ENCODE measurements at regions not wholly inside any gene's neighbourhood (a gene's known extent, or its start where the extent isn't known, plus 50 kb on each side); places are given as distances from the start of the nearest gene placed in this dataset.
A peak's percentile ranks its signal among the peaks of the same experiment; 100 is the strongest.

DNA sequence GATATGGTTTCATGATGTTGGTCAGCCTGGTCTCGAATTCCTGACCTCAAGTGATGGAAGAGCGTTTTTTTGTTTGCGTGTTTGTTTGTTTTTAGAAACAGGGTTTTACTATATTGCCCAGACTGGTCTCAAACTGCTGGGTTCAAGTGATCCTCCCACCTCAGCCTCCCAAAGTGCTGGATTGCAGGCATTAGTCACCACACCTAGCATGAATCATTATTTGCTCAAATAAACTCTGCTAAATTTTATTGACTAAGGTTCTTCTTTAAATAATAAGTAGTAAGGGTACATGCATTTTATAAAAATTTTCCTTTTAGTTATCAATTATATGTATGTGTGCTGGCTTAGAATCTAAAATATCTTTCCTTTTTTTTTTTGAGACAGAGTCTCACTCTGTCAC lies 52.9 kb downstream of the ZBTB9 start:
- Histone ChIP-seq H2AFZ (ENCODE audit: insufficient read depth, low read depth, low read length, poor library complexity, severe bottlenecking) (no peak overlapping the region), H3K4me2 (replicated peaks; ENCODE audit: low read depth, low read length, poor library complexity, severe bottlenecking) (no peak overlapping the region), H3K27ac (ENCODE audit: low read length in 2 of 2) (no peak overlapping the region), H4K20me1 (ENCODE audit: control insufficient read depth, insufficient read depth, low read length, poor library complexity, severe bottlenecking) (no peaks in the 10 kb centered on the region), H3K4me1 (ENCODE audit: control insufficient read depth in 2 of 2, insufficient read depth in 2 of 2, low read length in 2 of 2) (peaks cover 13 to 16% of the 10 kb centered on the region in 2 donors), H3K9me3 (ENCODE audit: control extremely low read depth in 1 of 3, control insufficient read depth in 2 of 3, insufficient read depth in 1 of 3, low read length in 2 of 3) (no peaks in the 10 kb centered on the region), H3K27me3 (replicated peaks in 1 of 4; ENCODE audit: control extremely low read depth in 1 of 4, control insufficient read depth in 3 of 4, insufficient read depth in 4 of 4, low read length in 3 of 4) (peaks cover 0 to 7% (median under 1%) of the 10 kb centered on the region in 4 experiments), H3K9ac (ENCODE audit: low read length) (no peak overlapping the region), H3K36me3 (replicated peaks in 1 of 2; ENCODE audit: control extremely low read depth in 1 of 2, control insufficient read depth in 1 of 2, extremely low read depth in 1 of 2, insufficient read depth in 2 of 2, low read length in 1 of 2) (no peaks in the 10 kb centered on the region), H3K79me2 (ENCODE audit: control insufficient read depth, insufficient read depth, low read length) (no peaks in the 10 kb centered on the region), H3K4me3 (ENCODE audit: control extremely low read depth in 1 of 5, extremely low read depth in 1 of 5, insufficient read depth in 1 of 5, low read depth in 2 of 5, low read length in 4 of 5) (no peak overlapping the region)
- CTCF ChIA-PET: no interaction called here
- H3K9me3 Mint-ChIP-seq (ENCODE audit: insufficient read depth): no peaks in the 10 kb centered on the region
- peaks cover 13% of the 10 kb centered on the region for H3K4me1 Mint-ChIP-seq
- peaks cover 12% of the 10 kb centered on the region for H3K27me3 Mint-ChIP-seq
- WGBS (ENCODE audit: insufficient coverage): 100% methylated on average over 1 of the region's 3 CpGs
- no peak overlapping the region for H3K27ac Mint-ChIP-seq
- TF ChIP-seq, protein P1, sequence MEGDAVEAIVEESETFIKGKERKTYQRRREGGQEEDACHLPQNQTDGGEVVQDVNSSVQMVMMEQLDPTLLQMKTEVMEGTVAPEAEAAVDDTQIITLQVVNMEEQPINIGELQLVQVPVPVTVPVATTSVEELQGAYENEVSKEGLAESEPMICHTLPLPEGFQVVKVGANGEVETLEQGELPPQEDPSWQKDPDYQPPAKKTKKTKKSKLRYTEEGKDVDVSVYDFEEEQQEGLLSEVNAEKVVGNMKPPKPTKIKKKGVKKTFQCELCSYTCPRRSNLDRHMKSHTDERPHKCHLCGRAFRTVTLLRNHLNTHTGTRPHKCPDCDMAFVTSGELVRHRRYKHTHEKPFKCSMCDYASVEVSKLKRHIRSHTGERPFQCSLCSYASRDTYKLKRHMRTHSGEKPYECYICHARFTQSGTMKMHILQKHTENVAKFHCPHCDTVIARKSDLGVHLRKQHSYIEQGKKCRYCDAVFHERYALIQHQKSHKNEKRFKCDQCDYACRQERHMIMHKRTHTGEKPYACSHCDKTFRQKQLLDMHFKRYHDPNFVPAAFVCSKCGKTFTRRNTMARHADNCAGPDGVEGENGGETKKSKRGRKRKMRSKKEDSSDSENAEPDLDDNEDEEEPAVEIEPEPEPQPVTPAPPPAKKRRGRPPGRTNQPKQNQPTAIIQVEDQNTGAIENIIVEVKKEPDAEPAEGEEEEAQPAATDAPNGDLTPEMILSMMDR (IDR thresholded peaks at IDR 0.05): no peak
- no peak for TF ChIP-seq EZH2 (IDR thresholded peaks at IDR 0.05; ENCODE audit: borderline replicate concordance, insufficient read depth, low read depth, low read length, poor library complexity, severe bottlenecking)
- ATAC-seq (ENCODE audit: low read depth) (no peak), DNase-seq (no peak)
- H3K4me3 Mint-ChIP-seq: no peak overlapping the region
- POLR2A ChIA-PET: no interaction called here
- intact Hi-C loops (cut with micrococcal nuclease): no loop called here

DNA sequence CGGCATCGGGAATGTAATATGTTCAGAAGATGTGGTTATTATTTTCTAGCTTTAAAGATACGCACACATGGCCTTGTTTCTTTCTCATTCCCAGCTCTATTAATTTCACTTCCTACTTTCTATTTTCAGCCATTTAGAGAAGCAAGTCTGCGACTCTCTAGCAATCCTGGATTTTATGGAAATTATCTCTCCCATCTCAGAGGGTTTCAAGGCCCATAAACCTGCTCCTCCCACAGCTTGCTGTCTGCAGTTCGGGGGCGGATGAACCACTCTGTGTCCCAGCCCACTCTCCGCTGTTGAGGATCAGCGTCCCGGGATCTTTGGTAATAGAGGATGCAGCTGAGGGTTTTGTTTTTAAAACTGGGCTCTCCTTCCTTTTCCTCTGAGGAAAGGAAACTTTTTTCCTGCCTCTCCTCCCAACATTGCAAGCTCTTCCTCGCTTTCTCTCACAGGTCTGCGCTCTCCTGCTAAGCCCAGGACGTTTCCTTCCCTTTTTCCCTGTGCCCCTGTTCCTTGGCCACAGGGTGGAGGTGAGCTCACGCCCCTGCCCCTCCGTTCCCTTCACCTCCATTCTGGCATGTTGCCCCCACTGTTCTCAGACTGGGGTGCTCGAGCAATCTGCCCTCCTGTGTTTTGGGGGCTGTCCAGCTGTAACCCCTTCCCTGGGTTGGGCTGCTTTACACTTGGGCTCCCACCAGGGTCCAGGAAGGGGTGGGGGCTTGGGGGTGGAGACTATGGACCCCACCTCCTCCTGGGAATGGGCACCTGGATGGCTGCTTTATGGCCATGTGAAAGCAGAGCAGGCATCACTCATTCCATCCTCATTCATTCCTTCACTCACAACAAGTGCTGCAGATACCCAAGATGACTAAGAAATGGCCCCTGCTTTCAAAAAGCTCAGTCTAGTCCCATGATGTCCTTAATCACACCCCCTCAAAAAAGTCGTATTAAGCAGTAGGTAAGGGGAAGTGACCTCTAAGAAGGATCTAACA lies 54.9 kb downstream of the ZBTB9 start:
- Histone ChIP-seq H3K27ac (ENCODE audit: low read length in 2 of 2) (no peak overlapping the region), H3K4me3 (ENCODE audit: control extremely low read depth in 1 of 5, extremely low read depth in 1 of 5, insufficient read depth in 1 of 5, low read depth in 2 of 5, low read length in 4 of 5) (no peak overlapping the region), H2AFZ (ENCODE audit: insufficient read depth, low read depth, low read length, poor library complexity, severe bottlenecking) (no peak overlapping the region), H3K9ac (ENCODE audit: low read length) (no peak overlapping the region), H3K9me3 (ENCODE audit: control extremely low read depth in 1 of 3, control insufficient read depth in 2 of 3, insufficient read depth in 1 of 3, low read length in 2 of 3) (no peaks in the 10 kb centered on the region), H3K4me1 (ENCODE audit: control insufficient read depth in 2 of 2, insufficient read depth in 2 of 2, low read length in 2 of 2) (peaks cover 13 to 16% of the 10 kb centered on the region in 2 donors), H4K20me1 (ENCODE audit: control insufficient read depth, insufficient read depth, low read length, poor library complexity, severe bottlenecking) (no peaks in the 10 kb centered on the region), H3K4me2 (replicated peaks; ENCODE audit: low read depth, low read length, poor library complexity, severe bottlenecking) (peak overlapping the region; percentile 31), H3K27me3 (replicated peaks in 1 of 4; ENCODE audit: control extremely low read depth in 1 of 4, control insufficient read depth in 3 of 4, insufficient read depth in 4 of 4, low read length in 3 of 4) (peaks cover 0 to 7% (median 0%) of the 10 kb centered on the region in 4 experiments), H3K79me2 (ENCODE audit: control insufficient read depth, insufficient read depth, low read length) (no peaks in the 10 kb centered on the region), H3K36me3 (replicated peaks in 1 of 2; ENCODE audit: control extremely low read depth in 1 of 2, control insufficient read depth in 1 of 2, extremely low read depth in 1 of 2, insufficient read depth in 2 of 2, low read length in 1 of 2) (no peaks in the 10 kb centered on the region)
- Mint-ChIP-seq H3K4me1 (peaks cover 13% of the 10 kb centered on the region), H3K27ac (peak overlapping the region; percentile 35), H3K27me3 (peaks cover 8% of the 10 kb centered on the region), H3K4me3 (peak overlapping the region; percentile 59), H3K9me3 (ENCODE audit: insufficient read depth) (no peaks in the 10 kb centered on the region)
- POLR2A ChIA-PET: interaction anchor here (0.8 kb wide), 1 partner anchor 300 kb away, joined by 3 read pairs; the partner anchor contains the start of gene RING1
- 12% methylated on average over 6 of the region's 16 CpGs for WGBS (ENCODE audit: insufficient coverage)
- no peak for TF ChIP-seq EZH2 (IDR thresholded peaks at IDR 0.05; ENCODE audit: borderline replicate concordance, insufficient read depth, low read depth, low read length, poor library complexity, severe bottlenecking)
- TF ChIP-seq, protein P1 (IDR thresholded peaks at IDR 0.05): no peak
- ATAC-seq (ENCODE audit: low read depth): no peak
- CTCF ChIA-PET: no interaction called here
- no peak for DNase-seq
- intact Hi-C loops (cut with micrococcal nuclease): no loop called here

Data from B cell (primary cell).